ENCODE measurements at regions not wholly inside any gene's neighbourhood (a gene's known extent, or its start where the extent isn't known, plus 50 kb on each side); places are given as distances from the start of the nearest gene placed in this dataset.
A peak's percentile ranks its signal among the peaks of the same experiment; 100 is the strongest.

- H3K9me3 ChIP-seq = no peaks in the 10 kb centered on the region
- H3K36me3 ChIP-seq = no peaks in the 10 kb centered on the region
- FAIRE-seq = no peak
- ATAC-seq = no peak
- no peak for DNase-seq
- no peak overlapping the region for H3K27ac ChIP-seq
- no peak for TF ChIP-seq CTCF (IDR thresholded peaks at IDR 0.05)
- intact Hi-C loops (cut with DNase I) = no loop called here
- 56 to 63% methylated on average over 5 of the region's 5 CpGs for WGBS, 2 donors
- H3K27me3 ChIP-seq = no peaks in the 10 kb centered on the region
- H3K4me1 ChIP-seq = no peaks in the 10 kb centered on the region
- H3K4me3 ChIP-seq = no peak overlapping the region
These were observed 788.7 kb upstream of the KLHL29 start for GRCh38 chr2:22596306-22596705.

GRCh38 chr2:22600156-22600555 is 784.8 kb upstream of the KLHL29 start:
- no peak overlapping the region for H3K27ac ChIP-seq
- ATAC-seq = no peak
- TF ChIP-seq CTCF (IDR thresholded peaks at IDR 0.05) = no peak
- H3K9me3 ChIP-seq = no peaks in the 10 kb centered on the region
- no peaks in the 10 kb centered on the region for H3K27me3 ChIP-seq
- no peaks in the 10 kb centered on the region for H3K4me1 ChIP-seq
- FAIRE-seq = no peak
- no peak for DNase-seq
- intact Hi-C loops (cut with DNase I) = no loop called here
- no peaks in the 10 kb centered on the region for H3K36me3 ChIP-seq
- 64 to 75% methylated on average over 2 of the region's 2 CpGs for WGBS, 2 donors
- H3K4me3 ChIP-seq = no peak overlapping the region

- intact Hi-C loops (cut with DNase I) = no loop called here
- no peak overlapping the region for H3K4me3 ChIP-seq
- no peaks in the 10 kb centered on the region for H3K9me3 ChIP-seq
- peak in 1 of 4 donors; percentile 44 for ATAC-seq
- no peak for DNase-seq
- 3 to 17% methylated on average over 1 of the region's 1 CpG for WGBS, 2 donors
- no peak overlapping the region for H3K27ac ChIP-seq
- no peak for TF ChIP-seq CTCF (IDR thresholded peaks at IDR 0.05)
- H3K36me3 ChIP-seq = no peaks in the 10 kb centered on the region
- no peaks in the 10 kb centered on the region for H3K4me1 ChIP-seq
- FAIRE-seq = no peak
- H3K27me3 ChIP-seq = no peaks in the 10 kb centered on the region
These were observed 784.0 kb upstream of the KLHL29 start for GRCh38 chr2:22600999-22601398.

GRCh38 chr2:22604136-22604535 is 780.8 kb upstream of the KLHL29 start:
- no peaks in the 10 kb centered on the region for H3K36me3 ChIP-seq
- intact Hi-C loops (cut with DNase I) = no loop called here
- H3K4me3 ChIP-seq = no peak overlapping the region
- peaks cover 0 to 5% (median 0%) of the 10 kb centered on the region in 4 donors for H3K27me3 ChIP-seq
- H3K9me3 ChIP-seq = no peaks in the 10 kb centered on the region
- no peaks in the 10 kb centered on the region for H3K4me1 ChIP-seq
- FAIRE-seq (no peak), DNase-seq (no peak), ATAC-seq (no peak)
- WGBS, 2 donors = 73 to 83% methylated on average over 4 of the region's 4 CpGs
- no peak overlapping the region for H3K27ac ChIP-seq
- no peak for TF ChIP-seq CTCF (IDR thresholded peaks at IDR 0.05)

GRCh38 chr2:22616031-22616430 is 768.9 kb upstream of the KLHL29 start:
- 78 to 81% methylated on average over 3 of the region's 3 CpGs for WGBS, 2 donors
- ATAC-seq = no peak
- no peak overlapping the region for H3K4me3 ChIP-seq
- TF ChIP-seq CTCF (IDR thresholded peaks at IDR 0.05) = no peak
- no peak overlapping the region for H3K27ac ChIP-seq
- FAIRE-seq = no peak
- H3K36me3 ChIP-seq = no peaks in the 10 kb centered on the region
- H3K4me1 ChIP-seq = no peaks in the 10 kb centered on the region
- no peak for DNase-seq
- H3K27me3 ChIP-seq = peaks cover 0 to 4% (median 0%) of the 10 kb centered on the region in 4 donors
- H3K9me3 ChIP-seq = no peaks in the 10 kb centered on the region
- intact Hi-C loops (cut with DNase I) = no loop called here

Data from pancreas (tissue), 10 donors.